ENCODE measurements at regions not wholly inside any gene's neighbourhood (a gene's known extent, or its start where the extent isn't known, plus 50 kb on each side); places are given as distances from the start of the nearest gene placed in this dataset.

DNA sequence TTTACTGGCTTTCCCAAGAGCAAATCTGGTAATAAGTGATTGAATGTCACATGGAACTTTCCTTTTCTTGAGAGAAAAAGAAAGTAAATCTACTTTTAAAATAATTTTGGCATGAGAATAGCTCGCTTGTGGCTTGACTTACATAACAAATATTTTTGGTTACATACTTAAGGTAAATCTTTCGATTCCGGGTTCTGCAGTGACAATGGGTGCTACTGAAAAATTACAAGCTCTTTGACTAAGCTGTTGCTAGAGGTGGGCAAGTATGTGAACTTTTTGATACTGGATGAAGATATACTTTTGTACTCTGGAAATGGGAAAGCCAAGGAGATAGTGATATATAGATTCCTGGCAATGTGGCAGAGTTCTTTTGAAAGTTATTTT, 51.9 kb upstream of the OTOL1 start:
- FAIRE-seq, result no peak

DNA sequence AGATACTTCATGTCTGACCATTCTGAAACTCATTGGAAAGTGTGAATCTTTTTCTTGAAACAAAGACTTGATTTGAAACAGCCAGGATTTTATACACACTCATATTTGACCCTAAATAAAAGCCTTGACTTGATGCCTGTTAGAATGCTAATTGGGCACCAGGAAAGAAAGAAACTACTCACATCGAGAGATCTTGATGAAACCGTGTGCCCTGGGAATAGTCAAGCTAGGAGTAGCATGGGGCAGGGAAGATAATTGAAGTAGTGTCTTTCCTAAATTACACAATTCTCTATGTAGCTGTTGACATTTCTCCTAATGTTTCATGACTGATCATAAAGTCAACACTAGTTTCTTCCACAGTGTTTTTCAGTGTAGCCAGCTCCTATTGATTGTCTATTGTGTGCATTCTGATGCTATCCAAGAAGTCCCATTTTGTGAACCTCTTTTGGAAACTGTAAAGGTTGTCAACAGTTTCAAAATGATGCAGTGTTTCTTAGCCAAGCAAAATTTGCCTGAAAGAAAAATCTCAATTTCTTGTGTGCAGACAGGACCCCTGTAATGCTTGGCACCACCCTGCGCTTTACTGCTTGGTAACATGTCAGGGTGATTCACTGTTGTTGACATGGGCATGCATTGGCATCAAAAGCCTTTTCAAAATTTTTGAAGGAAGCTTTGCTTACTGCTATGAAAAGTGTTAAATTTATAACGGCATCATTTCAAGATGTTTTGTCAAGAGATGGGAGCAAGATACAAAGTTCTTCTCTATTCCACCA, 52.5 kb upstream of the OTOL1 start:
- no peak for FAIRE-seq

DNA sequence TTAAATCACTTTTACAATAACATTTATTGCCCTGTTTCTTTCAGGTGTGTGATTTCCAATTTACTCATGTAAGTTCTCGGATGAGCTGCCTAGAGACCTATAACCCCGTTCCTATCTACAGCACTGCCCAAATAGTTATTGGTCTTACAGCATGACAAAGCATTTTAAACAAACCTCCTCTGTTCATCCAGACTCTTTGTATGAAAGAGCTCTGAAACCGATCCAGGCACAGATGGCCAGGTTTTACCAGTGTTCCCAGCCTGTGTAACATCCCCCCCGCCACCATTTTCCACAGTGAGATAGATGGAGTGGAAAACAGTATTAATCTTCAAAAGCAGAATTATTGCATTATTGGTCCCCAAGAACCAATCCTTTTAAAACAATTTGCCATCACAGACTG, 59.0 kb upstream of the SPTSSB start:
- no peak for FAIRE-seq

DNA sequence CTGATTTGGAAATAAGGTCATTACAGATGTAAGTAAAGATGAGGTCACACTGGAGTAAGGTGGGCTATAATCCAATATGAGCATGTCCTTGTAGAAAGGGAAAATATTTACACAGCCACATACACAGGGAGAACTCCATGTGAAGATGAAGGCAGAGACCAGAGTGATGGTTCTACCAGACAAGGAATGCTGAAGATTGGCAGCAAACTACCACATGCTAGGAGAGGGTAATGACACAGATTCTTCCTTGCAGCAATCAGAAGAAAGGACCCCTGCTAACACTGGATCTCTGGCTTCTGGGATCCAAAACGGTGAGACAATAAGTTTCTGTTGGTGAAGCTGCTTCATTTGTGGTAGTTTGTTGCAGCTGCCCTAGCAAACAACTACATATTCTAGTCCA, 56.0 kb upstream of the SPTSSB start:
- FAIRE-seq, result no peak

DNA sequence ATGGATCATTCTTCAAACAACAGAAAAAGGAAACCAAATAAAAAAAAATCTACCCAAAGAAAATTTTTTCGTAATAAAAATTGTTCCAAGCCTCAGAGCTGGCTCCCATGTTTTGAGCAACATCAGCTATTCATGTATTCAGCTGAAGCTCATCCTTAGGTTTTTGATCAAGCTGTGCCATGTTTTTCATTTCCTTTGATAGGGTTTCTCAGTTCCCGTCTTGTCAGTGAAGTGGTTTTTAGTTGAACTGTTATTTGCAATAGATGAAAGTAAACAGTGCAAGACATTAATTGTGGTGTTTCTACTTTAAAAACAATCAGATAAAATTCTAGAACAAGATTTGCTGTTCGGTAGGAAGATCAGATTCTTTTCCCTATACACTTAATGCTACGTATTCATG, 55.4 kb upstream of the SPTSSB start:
- FAIRE-seq, result no peak

DNA sequence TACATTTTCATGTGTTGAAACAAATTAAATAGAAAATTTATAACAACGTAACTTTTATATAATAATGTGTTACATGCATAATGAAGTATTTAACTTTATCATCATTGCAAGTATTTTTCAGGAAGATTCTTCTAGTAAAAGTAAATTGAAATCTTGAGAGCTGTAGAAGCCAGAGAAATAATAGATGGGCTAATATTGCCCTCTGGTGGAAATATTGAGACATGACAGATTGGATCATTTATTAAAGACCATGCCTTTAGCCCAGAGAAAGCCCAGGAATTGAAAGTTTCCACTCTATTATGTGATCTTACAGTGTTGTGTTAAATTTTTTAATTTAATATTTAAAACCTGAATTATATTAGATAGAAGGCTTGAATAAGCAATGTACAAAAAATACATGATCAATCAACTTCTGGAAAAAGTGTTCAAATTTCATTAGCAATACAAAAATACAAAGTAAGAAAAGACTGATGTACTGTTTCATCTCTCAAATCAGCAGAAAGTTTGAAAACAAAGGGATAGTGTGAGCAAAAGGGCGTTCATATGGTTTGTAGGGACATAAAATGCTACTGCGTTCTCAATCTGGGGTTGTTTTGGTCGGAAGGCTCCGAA, 52.7 kb upstream of the SPTSSB start:
- FAIRE-seq, result peak; percentile 100

DNA sequence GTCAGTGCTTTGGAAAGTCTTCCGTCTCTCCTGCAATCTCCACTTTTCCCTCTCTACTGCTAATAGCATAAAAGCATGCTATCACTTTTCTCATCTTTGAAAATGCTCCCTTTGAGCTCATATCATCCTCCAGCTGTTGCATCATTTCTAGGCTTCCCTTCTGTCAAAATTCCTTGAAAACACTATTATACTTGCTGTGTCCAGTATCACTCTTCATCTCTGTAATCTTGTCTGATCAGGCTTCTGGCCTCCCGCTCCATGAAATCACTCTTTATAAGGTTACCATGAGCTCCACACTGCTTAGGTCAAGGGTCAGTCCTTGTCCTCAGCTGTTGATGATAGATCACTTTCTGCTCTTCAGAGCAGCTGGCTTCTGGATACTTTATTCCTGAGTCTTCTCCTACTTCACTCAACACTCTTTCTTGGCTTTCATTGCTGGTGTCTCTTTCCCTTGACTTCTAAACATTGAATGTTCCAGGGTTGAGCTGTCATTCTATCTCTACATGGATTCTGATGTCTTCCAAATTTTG, 50.9 kb upstream of the SPTSSB start:
- FAIRE-seq, result no peak

Data from islet of Langerhans (tissue), 1 donor.